ENCODE measurements at regions not wholly inside any gene's neighbourhood (a gene's known extent, or its start where the extent isn't known, plus 50 kb on each side); places are given as distances from the start of the nearest gene placed in this dataset.

DNA sequence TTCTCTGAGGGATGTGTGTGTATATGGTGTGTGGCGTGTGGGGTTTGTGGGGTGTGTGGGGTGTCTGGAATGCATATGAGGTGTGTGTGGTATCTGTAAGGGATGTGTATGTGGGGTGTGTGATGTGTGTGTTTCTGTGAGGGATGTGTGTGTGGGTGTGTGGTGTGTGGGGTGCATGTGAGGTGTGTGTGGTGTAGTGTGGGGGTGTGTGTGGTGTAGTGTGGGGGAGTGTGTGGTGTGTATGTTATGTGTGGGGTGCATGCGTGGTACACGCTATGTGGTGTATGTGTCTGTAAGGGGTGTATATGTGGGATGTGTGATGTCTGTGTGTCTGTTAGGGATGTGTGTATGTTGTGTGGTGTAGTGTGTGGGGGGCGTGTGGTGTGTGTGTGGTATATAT is 300.0 kb downstream of the FGF9 start:
- H3K4me1 ChIP-seq (ENCODE audit: control insufficient read depth in 1 of 2, insufficient read depth in 2 of 2, low read length in 2 of 2): no peaks in the 10 kb centered on the region
- H4K12ac ChIP-seq (ENCODE audit: low read depth, low read length): no peak overlapping the region
- no peak overlapping the region for H3K18ac ChIP-seq (ENCODE audit: low read length)
- H2BK5ac ChIP-seq (ENCODE audit: low read depth, low read length, poor library complexity): no peak overlapping the region
- H4K91ac ChIP-seq (ENCODE audit: low read depth, low read length): no peak overlapping the region
- H3K79me1 ChIP-seq (ENCODE audit: low read length): no peaks in the 10 kb centered on the region
- no peak overlapping the region for H3K9ac ChIP-seq (ENCODE audit: low read length)
- H3K4me2 ChIP-seq (ENCODE audit: low read length): no peak overlapping the region
- no peak overlapping the region for H2AFZ ChIP-seq (ENCODE audit: insufficient read depth, low read length, poor library complexity)
- H3K14ac ChIP-seq (ENCODE audit: low read length): no peak overlapping the region
- H3K27me3 ChIP-seq (ENCODE audit: insufficient read depth, low read length): no peaks in the 10 kb centered on the region
- H2BK12ac ChIP-seq (ENCODE audit: low read length): no peak overlapping the region
- H3K4me3 ChIP-seq (ENCODE audit: low read depth, low read length): peak overlapping the region; percentile 28
- WGBS (ENCODE audit: extremely low coverage, insufficient coverage, insufficient read length): 100% methylated on average over 4 of the region's 4 CpGs
- no peak overlapping the region for H3K27ac ChIP-seq (ENCODE audit: low read depth, low read length)
- no peak for DNase-seq
- H3K23ac ChIP-seq (ENCODE audit: low read length): peak overlapping the region; percentile 7
- no peak overlapping the region for H4K8ac ChIP-seq (ENCODE audit: low read depth, low read length)
- H3K36me3 ChIP-seq (ENCODE audit: control insufficient read depth in 1 of 2, insufficient read depth in 2 of 2, low read length in 2 of 2): no peaks in the 10 kb centered on the region
- no peak overlapping the region for H2AK5ac ChIP-seq (ENCODE audit: low read length)
- H3K79me2 ChIP-seq (ENCODE audit: control insufficient read depth, insufficient read depth, low read length, poor library complexity): no peaks in the 10 kb centered on the region
- H2BK120ac ChIP-seq (ENCODE audit: insufficient read depth, low read length, poor library complexity): no peak overlapping the region
- H3K9me3 ChIP-seq (ENCODE audit: insufficient read depth, low read depth, low read length): peaks cover 9% of the 10 kb centered on the region
- no peak overlapping the region for H3K4ac ChIP-seq (ENCODE audit: low read depth, low read length)

DNA sequence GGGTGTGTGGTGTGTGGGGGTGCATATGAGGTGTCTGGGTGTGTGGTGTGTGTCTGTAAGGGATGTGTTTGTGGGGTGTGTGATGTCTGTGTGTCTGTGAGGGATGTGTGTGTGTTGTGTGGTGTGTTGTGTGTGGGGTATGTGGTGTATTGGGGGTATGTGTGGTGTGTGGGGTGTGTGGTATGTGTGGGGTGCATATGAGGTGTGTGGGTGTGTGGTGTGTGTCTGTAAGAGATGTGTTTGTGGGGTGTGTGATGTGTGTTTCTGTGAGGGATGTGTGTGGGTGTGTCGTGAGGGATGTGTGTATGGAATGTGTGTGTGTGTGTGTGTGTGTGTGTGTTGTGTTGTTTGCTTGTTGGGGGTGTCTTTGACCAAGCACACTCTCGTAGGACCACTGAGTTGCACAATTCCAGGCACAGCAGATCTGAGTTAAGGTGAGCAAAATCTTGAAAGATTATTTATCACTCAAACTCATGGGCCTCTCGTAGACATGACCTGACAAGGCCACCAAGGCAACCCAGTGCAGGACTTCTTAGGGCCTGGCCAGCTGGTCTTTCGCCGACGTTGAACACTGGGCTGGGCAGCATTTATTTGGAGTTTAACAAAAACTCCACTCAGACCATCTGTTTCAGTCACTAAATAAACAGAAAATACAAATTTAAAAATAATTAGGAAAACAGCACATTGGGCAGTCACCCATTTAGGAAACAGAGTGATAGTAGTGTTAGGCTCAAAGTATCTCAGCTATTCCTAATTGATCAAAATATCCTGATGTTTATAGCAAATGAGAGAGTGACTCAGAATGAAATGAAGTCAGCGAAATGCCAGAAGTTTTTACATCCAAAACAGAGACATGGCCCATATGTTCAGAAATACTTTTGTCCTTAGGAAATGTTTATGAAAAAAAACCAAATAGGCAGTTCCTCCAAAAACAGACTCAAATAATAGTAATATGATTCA is 301.1 kb downstream of the FGF9 start:
- H3K79me1 ChIP-seq (ENCODE audit: low read length): no peaks in the 10 kb centered on the region
- no peaks in the 10 kb centered on the region for H3K27me3 ChIP-seq (ENCODE audit: insufficient read depth, low read length)
- no peaks in the 10 kb centered on the region for H3K79me2 ChIP-seq (ENCODE audit: control insufficient read depth, insufficient read depth, low read length, poor library complexity)
- WGBS (ENCODE audit: extremely low coverage, insufficient coverage, insufficient read length): 100% methylated on average over 1 of the region's 7 CpGs
- H3K18ac ChIP-seq (ENCODE audit: low read length): no peak overlapping the region
- H3K9me3 ChIP-seq (ENCODE audit: insufficient read depth, low read depth, low read length): peaks cover 9% of the 10 kb centered on the region
- no peak overlapping the region for H4K12ac ChIP-seq (ENCODE audit: low read depth, low read length)
- H2AFZ ChIP-seq (ENCODE audit: insufficient read depth, low read length, poor library complexity): no peak overlapping the region
- no peak overlapping the region for H2BK12ac ChIP-seq (ENCODE audit: low read length)
- no peak overlapping the region for H2BK5ac ChIP-seq (ENCODE audit: low read depth, low read length, poor library complexity)
- no peak overlapping the region for H3K4ac ChIP-seq (ENCODE audit: low read depth, low read length)
- peak overlapping the region; percentile 28 for H3K4me3 ChIP-seq (ENCODE audit: low read depth, low read length)
- no peaks in the 10 kb centered on the region for H3K4me1 ChIP-seq (ENCODE audit: control insufficient read depth in 1 of 2, insufficient read depth in 2 of 2, low read length in 2 of 2)
- H3K9ac ChIP-seq (ENCODE audit: low read length): no peak overlapping the region
- no peak overlapping the region for H2BK120ac ChIP-seq (ENCODE audit: insufficient read depth, low read length, poor library complexity)
- no peak overlapping the region for H3K27ac ChIP-seq (ENCODE audit: low read depth, low read length)
- no peak overlapping the region for H3K14ac ChIP-seq (ENCODE audit: low read length)
- no peak overlapping the region for H3K4me2 ChIP-seq (ENCODE audit: low read length)
- no peaks in the 10 kb centered on the region for H3K36me3 ChIP-seq (ENCODE audit: control insufficient read depth in 1 of 2, insufficient read depth in 2 of 2, low read length in 2 of 2)
- H4K91ac ChIP-seq (ENCODE audit: low read depth, low read length): no peak overlapping the region
- peak overlapping the region; percentile 53 for H3K23ac ChIP-seq (ENCODE audit: low read length)
- DNase-seq: peak in 1 of 2 donors; percentile 63
- H4K8ac ChIP-seq (ENCODE audit: low read depth, low read length): no peak overlapping the region
- no peak overlapping the region for H2AK5ac ChIP-seq (ENCODE audit: low read length)

DNA sequence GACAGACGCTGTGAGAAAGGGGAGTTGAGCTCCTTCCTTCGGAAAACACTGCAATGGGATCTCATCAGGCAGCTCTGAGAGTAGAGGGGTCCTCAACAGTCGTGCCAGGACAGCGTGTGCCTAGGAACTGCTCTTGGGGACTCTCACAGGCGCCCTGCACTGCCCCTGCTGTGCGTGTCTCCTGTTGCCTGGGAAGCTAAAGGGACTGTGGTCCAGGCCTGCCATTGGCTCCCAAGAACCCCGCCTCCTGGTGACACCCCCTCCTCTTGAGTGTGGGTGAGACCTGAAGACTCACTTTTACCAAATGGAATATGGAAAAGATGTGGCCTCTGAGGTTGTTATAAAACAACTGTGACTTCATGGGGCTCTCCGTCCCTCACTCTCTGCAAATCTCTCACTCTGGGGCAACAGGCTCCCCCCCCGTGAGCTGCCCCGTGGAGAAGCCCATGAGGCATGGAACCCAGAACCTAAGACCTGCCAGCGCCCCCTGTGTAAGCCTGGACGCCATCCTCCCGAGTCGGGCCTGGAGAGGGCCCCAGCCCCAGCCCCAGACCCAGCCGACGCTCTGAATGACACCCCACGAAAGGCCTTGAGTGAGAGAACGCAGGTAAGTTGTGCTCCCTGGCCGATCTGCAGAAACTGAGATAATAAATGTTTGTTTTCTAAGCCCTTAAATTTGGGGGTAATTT is 302.7 kb downstream of the FGF9 start:
- no peak overlapping the region for H3K9ac ChIP-seq (ENCODE audit: low read length)
- no peak for DNase-seq
- whole genome bisulfite sequencing (ENCODE audit: extremely low coverage, insufficient coverage, insufficient read length): no CpG with 5 or more reads among the region's 19 CpGs
- no peak overlapping the region for H2BK120ac ChIP-seq (ENCODE audit: insufficient read depth, low read length, poor library complexity)
- no peaks in the 10 kb centered on the region for H3K79me2 ChIP-seq (ENCODE audit: control insufficient read depth, insufficient read depth, low read length, poor library complexity)
- no peak overlapping the region for H3K4me2 ChIP-seq (ENCODE audit: low read length)
- no peak overlapping the region for H4K91ac ChIP-seq (ENCODE audit: low read depth, low read length)
- H3K4ac ChIP-seq (ENCODE audit: low read depth, low read length): no peak overlapping the region
- H3K14ac ChIP-seq (ENCODE audit: low read length): no peak overlapping the region
- no peaks in the 10 kb centered on the region for H3K27me3 ChIP-seq (ENCODE audit: insufficient read depth, low read length)
- no peak overlapping the region for H3K18ac ChIP-seq (ENCODE audit: low read length)
- no peak overlapping the region for H4K8ac ChIP-seq (ENCODE audit: low read depth, low read length)
- no peak overlapping the region for H3K23ac ChIP-seq (ENCODE audit: low read length)
- no peaks in the 10 kb centered on the region for H3K4me1 ChIP-seq (ENCODE audit: control insufficient read depth in 1 of 2, insufficient read depth in 2 of 2, low read length in 2 of 2)
- H3K36me3 ChIP-seq (ENCODE audit: control insufficient read depth in 1 of 2, insufficient read depth in 2 of 2, low read length in 2 of 2): no peaks in the 10 kb centered on the region
- H3K9me3 ChIP-seq (ENCODE audit: insufficient read depth, low read depth, low read length): peaks cover 9% of the 10 kb centered on the region
- no peak overlapping the region for H3K27ac ChIP-seq (ENCODE audit: low read depth, low read length)
- no peak overlapping the region for H3K4me3 ChIP-seq (ENCODE audit: low read depth, low read length)
- no peak overlapping the region for H2AFZ ChIP-seq (ENCODE audit: insufficient read depth, low read length, poor library complexity)
- no peaks in the 10 kb centered on the region for H3K79me1 ChIP-seq (ENCODE audit: low read length)
- H2BK5ac ChIP-seq (ENCODE audit: low read depth, low read length, poor library complexity): no peak overlapping the region
- H2BK12ac ChIP-seq (ENCODE audit: low read length): no peak overlapping the region
- no peak overlapping the region for H2AK5ac ChIP-seq (ENCODE audit: low read length)
- no peak overlapping the region for H4K12ac ChIP-seq (ENCODE audit: low read depth, low read length)

DNA sequence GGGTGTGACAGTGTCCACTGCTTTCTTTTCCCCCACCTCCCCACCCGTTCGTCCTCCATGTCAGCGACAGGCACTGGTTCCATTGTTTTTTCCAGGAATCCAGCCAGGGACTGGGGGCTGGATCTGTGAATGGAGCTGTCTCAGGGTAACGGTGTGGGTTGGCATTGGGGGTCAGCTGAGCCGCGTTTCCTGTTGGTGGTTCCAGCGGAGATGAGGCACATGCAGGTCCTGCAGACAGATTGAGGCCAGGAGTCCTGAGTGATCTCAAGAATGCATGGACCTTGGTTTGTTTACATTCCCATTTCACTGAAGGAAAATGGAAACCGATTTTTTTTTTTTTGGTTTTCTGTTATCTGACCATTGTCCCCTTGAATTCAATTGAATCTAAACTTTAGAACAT is 303.9 kb downstream of the FGF9 start:
- no peak overlapping the region for H2BK120ac ChIP-seq (ENCODE audit: insufficient read depth, low read length, poor library complexity)
- H3K4me3 ChIP-seq (ENCODE audit: low read depth, low read length): no peak overlapping the region
- H2BK5ac ChIP-seq (ENCODE audit: low read depth, low read length, poor library complexity): no peak overlapping the region
- H3K79me2 ChIP-seq (ENCODE audit: control insufficient read depth, insufficient read depth, low read length, poor library complexity): no peaks in the 10 kb centered on the region
- H3K4me1 ChIP-seq (ENCODE audit: control insufficient read depth in 1 of 2, insufficient read depth in 2 of 2, low read length in 2 of 2): no peaks in the 10 kb centered on the region
- H3K27me3 ChIP-seq (ENCODE audit: insufficient read depth, low read length): no peaks in the 10 kb centered on the region
- H2AK5ac ChIP-seq (ENCODE audit: low read length): no peak overlapping the region
- no peak overlapping the region for H3K4ac ChIP-seq (ENCODE audit: low read depth, low read length)
- H4K8ac ChIP-seq (ENCODE audit: low read depth, low read length): no peak overlapping the region
- H3K9me3 ChIP-seq (ENCODE audit: insufficient read depth, low read depth, low read length): peaks cover 9% of the 10 kb centered on the region
- no peak overlapping the region for H3K23ac ChIP-seq (ENCODE audit: low read length)
- no peak overlapping the region for H3K27ac ChIP-seq (ENCODE audit: low read depth, low read length)
- H3K9ac ChIP-seq (ENCODE audit: low read length): no peak overlapping the region
- H2AFZ ChIP-seq (ENCODE audit: insufficient read depth, low read length, poor library complexity): no peak overlapping the region
- H2BK12ac ChIP-seq (ENCODE audit: low read length): no peak overlapping the region
- DNase-seq: peak in 1 of 2 donors; percentile 17
- no peak overlapping the region for H3K14ac ChIP-seq (ENCODE audit: low read length)
- H4K91ac ChIP-seq (ENCODE audit: low read depth, low read length): no peak overlapping the region
- no peak overlapping the region for H4K12ac ChIP-seq (ENCODE audit: low read depth, low read length)
- no peaks in the 10 kb centered on the region for H3K79me1 ChIP-seq (ENCODE audit: low read length)
- no peak overlapping the region for H3K18ac ChIP-seq (ENCODE audit: low read length)
- WGBS (ENCODE audit: extremely low coverage, insufficient coverage, insufficient read length): no CpG with 5 or more reads among the region's 8 CpGs
- no peak overlapping the region for H3K4me2 ChIP-seq (ENCODE audit: low read length)
- H3K36me3 ChIP-seq (ENCODE audit: control insufficient read depth in 1 of 2, insufficient read depth in 2 of 2, low read length in 2 of 2): no peaks in the 10 kb centered on the region
